LNCAP (cell line): ENCODE measurements at regions not wholly inside any gene's neighbourhood (a gene's known extent, or its start where the extent isn't known, plus 50 kb on each side); places are given as distances from the start of the nearest gene placed in this dataset.

Experiments
- TF ChIP-seq, protein P1 (sequence below): fragments of 450-650 bp; IDR thresholded peaks from 2 replicates; pipeline ENCODE4 v1.5.1; 2017; ENCODE audit warnings: mild to moderate bottlenecking

DNA sequence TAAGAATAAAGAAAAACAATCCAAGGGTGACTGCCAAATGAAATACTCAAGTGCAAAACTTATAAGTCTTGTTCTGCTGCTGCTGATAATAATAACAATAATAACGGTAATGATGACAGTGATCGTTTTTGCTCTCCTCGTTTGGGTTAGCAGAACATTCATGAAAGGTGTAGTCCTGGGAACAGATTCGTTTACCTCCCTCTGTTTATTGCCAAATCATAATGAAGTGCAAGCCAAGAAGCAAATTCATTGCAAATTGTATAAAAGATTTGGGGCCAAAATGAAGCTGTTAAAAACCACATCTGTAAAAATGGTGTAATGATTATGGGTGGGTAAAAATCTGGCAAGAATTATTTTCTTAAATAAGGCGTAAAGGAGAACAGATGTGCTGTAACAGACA, 587.2 kb upstream of the MKI67 start:
- TF ChIP-seq, protein P1, sequence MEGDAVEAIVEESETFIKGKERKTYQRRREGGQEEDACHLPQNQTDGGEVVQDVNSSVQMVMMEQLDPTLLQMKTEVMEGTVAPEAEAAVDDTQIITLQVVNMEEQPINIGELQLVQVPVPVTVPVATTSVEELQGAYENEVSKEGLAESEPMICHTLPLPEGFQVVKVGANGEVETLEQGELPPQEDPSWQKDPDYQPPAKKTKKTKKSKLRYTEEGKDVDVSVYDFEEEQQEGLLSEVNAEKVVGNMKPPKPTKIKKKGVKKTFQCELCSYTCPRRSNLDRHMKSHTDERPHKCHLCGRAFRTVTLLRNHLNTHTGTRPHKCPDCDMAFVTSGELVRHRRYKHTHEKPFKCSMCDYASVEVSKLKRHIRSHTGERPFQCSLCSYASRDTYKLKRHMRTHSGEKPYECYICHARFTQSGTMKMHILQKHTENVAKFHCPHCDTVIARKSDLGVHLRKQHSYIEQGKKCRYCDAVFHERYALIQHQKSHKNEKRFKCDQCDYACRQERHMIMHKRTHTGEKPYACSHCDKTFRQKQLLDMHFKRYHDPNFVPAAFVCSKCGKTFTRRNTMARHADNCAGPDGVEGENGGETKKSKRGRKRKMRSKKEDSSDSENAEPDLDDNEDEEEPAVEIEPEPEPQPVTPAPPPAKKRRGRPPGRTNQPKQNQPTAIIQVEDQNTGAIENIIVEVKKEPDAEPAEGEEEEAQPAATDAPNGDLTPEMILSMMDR: no peak

- TF ChIP-seq, protein P1: no peak
These were observed 587.8 kb upstream of the MKI67 start for GRCh38 chr10:128713874-128714570.

DNA sequence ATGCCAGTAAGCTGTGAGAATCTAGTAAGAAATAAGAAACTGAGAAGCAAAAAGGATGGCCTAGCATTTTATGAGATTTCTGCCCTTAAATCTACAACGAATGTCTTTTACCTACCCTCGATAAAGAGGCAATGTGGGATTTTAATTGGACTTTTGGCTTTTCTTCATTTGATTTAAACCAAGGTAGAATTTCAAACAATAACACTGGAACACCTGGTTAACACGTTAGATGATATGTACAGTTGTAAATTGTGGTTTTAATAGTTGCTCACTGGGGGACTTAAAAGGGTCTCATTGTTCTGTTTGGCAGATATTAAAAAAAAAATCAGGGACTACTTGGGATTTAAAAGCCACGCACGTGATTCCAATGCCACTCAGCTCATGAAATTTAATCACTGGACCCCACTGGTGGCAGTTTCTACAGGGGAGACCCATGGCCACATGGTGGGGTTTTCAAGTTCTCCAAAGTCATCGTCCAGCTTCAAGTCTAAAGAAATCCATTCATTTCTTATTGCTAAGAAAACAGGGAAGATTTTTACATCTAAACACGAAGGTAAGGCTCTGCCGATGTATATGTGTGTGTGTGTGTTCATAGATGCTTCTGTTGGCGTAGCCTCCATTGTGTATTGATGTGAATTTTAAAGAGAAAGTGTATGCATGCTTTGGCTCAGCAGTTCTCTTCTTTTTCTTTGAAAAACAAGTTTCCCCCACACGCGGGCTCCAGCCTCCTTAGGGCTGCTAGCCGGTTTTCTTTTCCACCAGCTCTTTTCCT, 588.6 kb upstream of the MKI67 start:
- TF ChIP-seq, protein P1: no peak

DNA sequence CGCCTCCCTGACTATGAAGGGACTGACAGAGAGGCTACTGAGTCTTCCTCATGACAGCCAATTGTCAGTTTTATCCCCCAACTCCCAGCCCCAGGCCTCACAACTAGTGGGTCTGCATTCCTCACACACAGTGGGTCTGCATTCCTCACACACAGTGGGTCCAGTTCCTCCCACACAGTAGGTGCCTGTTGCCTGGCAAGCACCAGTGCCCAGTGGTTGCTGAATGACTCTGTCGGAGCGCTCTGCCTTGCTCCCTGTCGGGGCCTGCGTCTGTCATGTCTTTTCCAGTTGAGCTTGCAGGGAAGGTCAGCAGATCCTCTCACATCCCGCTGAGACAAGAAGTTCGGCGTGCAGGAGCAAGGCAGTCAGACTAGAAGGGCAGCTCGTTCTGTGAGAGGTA, 590.0 kb upstream of the MKI67 start:
- TF ChIP-seq, protein P1: no peak

- TF ChIP-seq, protein P1: no peak
These were observed 595.8 kb upstream of the MKI67 start for GRCh38 chr10:128721963-128722445.

- TF ChIP-seq, protein P1: no peak
These were observed 596.7 kb upstream of the MKI67 start for GRCh38 chr10:128722947-128723346.

DNA sequence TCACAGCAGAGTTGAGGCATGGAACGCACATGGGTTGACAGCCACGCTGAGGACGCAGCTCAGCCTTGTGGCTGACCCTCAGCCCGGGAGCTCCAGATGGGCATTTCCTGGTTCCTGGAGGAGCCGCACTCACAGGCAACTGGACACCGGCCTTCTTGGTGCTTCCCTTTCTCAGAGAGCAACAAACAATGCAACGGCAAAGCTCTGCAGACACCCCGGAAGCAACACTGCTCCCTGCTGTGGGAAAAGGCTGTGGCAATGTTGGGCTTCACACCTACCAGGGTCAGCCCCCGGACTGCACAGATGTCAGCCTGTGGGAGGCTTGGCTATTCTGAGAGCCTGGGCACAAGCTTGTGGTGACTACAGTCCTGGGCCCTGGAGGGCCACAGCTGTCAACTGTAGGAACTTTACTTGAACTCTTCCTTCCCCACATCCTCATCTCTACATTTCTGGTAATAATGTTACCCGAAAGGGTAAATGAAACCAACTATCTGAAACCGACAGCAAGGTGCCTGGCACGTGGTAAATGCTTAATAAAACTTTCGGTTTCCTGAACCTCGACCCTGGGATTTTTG, 597.5 kb upstream of the MKI67 start:
- TF ChIP-seq, protein P1: no peak
